Stimulated activated naive CD8-positive, alpha-beta T cell treated with anti-CD3 and anti-CD28 coated beads, Interleukin-15, Interleukin-2, amounts not matched to agents 100 ng/mL and 50 ng/mL, for 24 hours (primary cell): ENCODE measurements at regions not wholly inside any gene's neighbourhood (a gene's known extent, or its start where the extent isn't known, plus 50 kb on each side); places are given as distances from the start of the nearest gene placed in this dataset.
"Not testable (repeated sequence)": the region's sequence is repeated elsewhere in the genome, so short reads cannot be mapped to it uniquely, and the experiment has no call there.

Experiments
- H3K27ac Mint-ChIP-seq: one replicate; pipeline ENCODE4 v1.8.0; 2021; ENCODE audit warnings: mild to moderate bottlenecking, mixed read lengths
- H3K27me3 Mint-ChIP-seq: one replicate; pipeline ENCODE4 v1.8.0; 2021; ENCODE audit warnings: mixed read lengths
- H3K36me3 Mint-ChIP-seq: one replicate; pipeline ENCODE4 v1.8.0; 2021; ENCODE audit warnings: low read depth, mixed read lengths
- H3K4me1 Mint-ChIP-seq: one replicate; pipeline ENCODE4 v1.8.0; 2021; ENCODE audit warnings: low read depth, mixed read lengths
- H3K4me3 Mint-ChIP-seq: one replicate; pipeline ENCODE4 v1.8.0; 2021; ENCODE audit warnings: mild to moderate bottlenecking, mixed read lengths
- H3K9me3 Mint-ChIP-seq: one replicate; pipeline ENCODE4 v1.8.0; 2021; ENCODE audit warnings: mixed read lengths

DNA sequence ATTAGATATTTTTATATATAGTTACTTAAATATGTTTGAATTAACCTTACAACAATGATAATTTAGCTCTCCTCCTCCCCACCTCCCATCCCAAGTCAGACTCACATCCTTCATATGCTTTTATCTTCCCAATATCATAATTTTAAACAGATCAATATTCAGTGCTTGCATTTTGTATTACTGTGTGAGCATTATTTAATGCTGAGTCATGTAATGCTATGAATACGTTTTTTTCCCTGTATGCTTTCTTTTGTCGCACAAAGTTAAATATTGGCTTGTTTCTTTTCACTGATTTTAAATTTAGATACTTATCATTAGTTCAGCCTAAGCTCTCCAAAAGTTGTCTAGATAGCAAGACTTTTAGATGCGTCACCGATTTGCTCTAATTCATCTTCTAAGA is 471.6 kb upstream of the SGO1 start:
- Mint-ChIP-seq H3K27me3 (no peaks in the 10 kb centered on the region), H3K27ac (no peak overlapping the region), H3K4me1 (no peaks in the 10 kb centered on the region), H3K9me3 (peaks cover 14% of the 10 kb centered on the region), H3K36me3 (no peaks in the 10 kb centered on the region), H3K4me3 (no peak overlapping the region)

GRCh38 chr3:20652231-20652986 is 466.4 kb upstream of the SGO1 start:
- Mint-ChIP-seq H3K27ac (no peak overlapping the region), H3K27me3 (no peaks in the 10 kb centered on the region), H3K4me3 (no peak overlapping the region), H3K9me3 (peaks cover 34% of the 10 kb centered on the region), H3K4me1 (no peaks in the 10 kb centered on the region), H3K36me3 (no peaks in the 10 kb centered on the region)

DNA sequence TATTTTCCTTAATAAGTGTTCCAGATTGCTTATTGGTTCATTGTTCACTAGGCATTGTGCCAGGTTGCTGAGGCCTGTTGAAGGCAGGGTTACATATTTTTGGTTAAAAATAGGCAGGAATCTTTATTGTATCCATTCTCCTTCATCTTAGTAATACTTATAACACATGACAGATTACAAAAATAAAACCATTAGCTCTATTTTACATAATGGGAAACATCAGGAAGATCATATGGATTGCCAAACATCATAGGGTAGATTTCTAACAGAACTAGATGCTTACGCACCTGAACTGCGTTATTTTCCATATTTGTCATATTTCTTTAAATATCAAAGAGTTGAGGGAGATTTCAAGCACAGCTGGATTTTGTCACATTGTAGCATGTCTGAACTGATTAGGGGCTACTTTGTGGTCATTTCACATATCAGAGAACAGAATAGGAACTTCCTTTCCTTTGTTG is 462.9 kb upstream of the SGO1 start:
- H3K27me3 Mint-ChIP-seq = no peaks in the 10 kb centered on the region
- peaks cover 43% of the 10 kb centered on the region for H3K9me3 Mint-ChIP-seq
- no peak overlapping the region for H3K27ac Mint-ChIP-seq
- no peaks in the 10 kb centered on the region for H3K4me1 Mint-ChIP-seq
- no peaks in the 10 kb centered on the region for H3K36me3 Mint-ChIP-seq
- no peak overlapping the region for H3K4me3 Mint-ChIP-seq

DNA sequence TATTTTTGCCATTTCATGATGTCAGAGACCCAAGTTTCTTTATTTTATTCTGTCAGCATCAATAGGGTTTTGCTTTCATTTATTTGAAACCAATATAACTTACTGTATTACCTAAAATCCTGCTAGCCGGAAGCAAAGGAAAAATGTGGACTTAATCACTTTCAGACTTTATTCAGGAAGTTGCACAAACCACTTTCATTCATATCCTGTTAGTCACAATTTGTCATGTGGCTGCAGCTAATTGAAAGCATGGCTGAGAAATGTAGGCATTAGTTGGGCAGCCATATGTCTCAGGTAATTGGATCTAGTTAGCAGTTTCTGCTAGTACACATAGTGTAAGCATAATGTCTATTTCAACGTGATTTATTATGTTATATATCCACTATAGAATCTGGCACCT is 462.3 kb upstream of the SGO1 start:
- peaks cover 43% of the 10 kb centered on the region for H3K9me3 Mint-ChIP-seq
- H3K4me3 Mint-ChIP-seq = no peak overlapping the region
- no peaks in the 10 kb centered on the region for H3K27me3 Mint-ChIP-seq
- H3K27ac Mint-ChIP-seq = no peak overlapping the region
- H3K36me3 Mint-ChIP-seq = no peaks in the 10 kb centered on the region
- H3K4me1 Mint-ChIP-seq = no peaks in the 10 kb centered on the region

GRCh38 chr3:20646425-20646824 is 460.4 kb upstream of the SGO1 start:
- Mint-ChIP-seq H3K27ac (no peak overlapping the region), H3K9me3 (peaks cover 35% of the 10 kb centered on the region), H3K4me1 (no peaks in the 10 kb centered on the region), H3K27me3 (no peaks in the 10 kb centered on the region), H3K4me3 (no peak overlapping the region), H3K36me3 (no peaks in the 10 kb centered on the region)

GRCh38 chr3:20645340-20645739 is 459.3 kb upstream of the SGO1 start:
- Mint-ChIP-seq H3K27me3 (no peaks in the 10 kb centered on the region), H3K27ac (no peak overlapping the region), H3K4me3 (no peak overlapping the region), H3K4me1 (no peaks in the 10 kb centered on the region), H3K9me3 (peaks cover 28% of the 10 kb centered on the region), H3K36me3 (no peaks in the 10 kb centered on the region)

GRCh38 chr3:20637729-20638128 is 451.7 kb upstream of the SGO1 start:
- peaks cover 10% of the 10 kb centered on the region for H3K9me3 Mint-ChIP-seq
- H3K4me1 Mint-ChIP-seq = no peaks in the 10 kb centered on the region
- H3K4me3 Mint-ChIP-seq = no peak overlapping the region
- H3K36me3 Mint-ChIP-seq = no peaks in the 10 kb centered on the region
- H3K27me3 Mint-ChIP-seq = no peaks in the 10 kb centered on the region
- H3K27ac Mint-ChIP-seq = no peak overlapping the region

GRCh38 chr3:20622304-20622703 is 436.3 kb upstream of the SGO1 start:
- no peaks in the 10 kb centered on the region for H3K4me1 Mint-ChIP-seq
- H3K27ac Mint-ChIP-seq = no peak overlapping the region
- no peak overlapping the region for H3K4me3 Mint-ChIP-seq
- no peaks in the 10 kb centered on the region for H3K27me3 Mint-ChIP-seq
- H3K9me3 Mint-ChIP-seq = peaks cover 28% of the 10 kb centered on the region
- no peaks in the 10 kb centered on the region for H3K36me3 Mint-ChIP-seq

GRCh38 chr3:20618621-20619020 is 432.6 kb upstream of the SGO1 start:
- not testable (repeated sequence) for H3K4me1 Mint-ChIP-seq, H3K27ac Mint-ChIP-seq, H3K27me3 Mint-ChIP-seq, H3K36me3 Mint-ChIP-seq, H3K4me3 Mint-ChIP-seq
- peaks cover 20% of the 10 kb centered on the region for H3K9me3 Mint-ChIP-seq

DNA sequence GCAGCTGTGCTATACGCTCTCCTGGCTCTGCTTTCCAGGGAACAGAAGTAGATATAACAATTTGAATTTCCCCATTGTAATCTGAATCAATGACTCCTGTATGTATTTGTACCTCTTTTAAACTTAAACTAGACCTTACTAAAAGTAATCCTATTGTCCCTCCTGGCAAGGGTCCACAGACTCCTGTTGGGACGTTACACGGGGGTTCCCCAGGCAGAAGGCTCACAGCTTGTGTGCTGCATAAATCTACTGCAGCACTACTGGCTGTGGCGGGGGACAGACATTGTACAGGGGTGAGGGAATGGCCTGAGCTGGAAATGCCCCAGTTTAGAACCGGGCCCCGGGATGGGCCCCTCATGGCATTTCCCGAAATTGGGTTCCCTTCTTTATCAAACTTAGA is 432.2 kb upstream of the SGO1 start:
- not testable (repeated sequence) for H3K4me3 Mint-ChIP-seq, H3K27me3 Mint-ChIP-seq, H3K4me1 Mint-ChIP-seq, H3K27ac Mint-ChIP-seq, H3K36me3 Mint-ChIP-seq
- H3K9me3 Mint-ChIP-seq = peaks cover 20% of the 10 kb centered on the region

- H3K9me3 Mint-ChIP-seq = peaks cover 28% of the 10 kb centered on the region
- not testable (repeated sequence) for H3K27ac Mint-ChIP-seq, H3K4me1 Mint-ChIP-seq, H3K27me3 Mint-ChIP-seq, H3K36me3 Mint-ChIP-seq, H3K4me3 Mint-ChIP-seq
These were observed 430.0 kb upstream of the SGO1 start for GRCh38 chr3:20615982-20616381.

DNA sequence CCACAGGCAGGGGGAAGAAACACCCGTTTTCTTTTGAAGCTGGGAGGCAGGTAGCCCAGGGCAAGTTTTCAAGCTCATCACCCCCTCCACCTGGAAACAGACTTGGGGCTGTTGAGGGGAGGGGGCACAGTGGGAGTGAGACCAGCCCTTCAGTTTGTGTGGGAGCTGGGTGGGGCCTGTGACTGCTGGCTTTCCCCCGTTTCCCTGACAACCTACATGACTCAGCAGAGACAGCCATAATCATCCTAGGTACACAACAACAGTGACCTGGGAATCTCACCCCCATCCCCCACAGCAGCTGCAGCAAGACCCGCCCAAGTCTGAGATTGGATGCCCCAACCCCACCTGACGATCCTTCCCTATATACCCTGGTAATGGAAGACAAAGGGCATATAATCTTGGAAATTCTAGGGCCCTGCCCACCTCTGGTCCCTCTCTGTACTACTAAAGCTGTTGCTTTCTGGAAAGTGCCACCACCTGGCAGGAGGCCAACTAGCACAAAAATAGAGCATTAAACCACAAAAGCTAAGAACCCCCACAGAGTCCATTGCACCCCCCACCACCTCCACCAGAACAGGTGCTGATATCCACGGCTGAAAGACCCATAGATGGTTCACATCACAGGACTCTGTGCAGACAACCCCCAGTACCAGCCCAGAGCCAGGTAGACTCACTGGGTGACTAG is 422.2 kb upstream of the SGO1 start:
- Mint-ChIP-seq H3K4me3 (no peak overlapping the region), H3K27me3 (no peaks in the 10 kb centered on the region), H3K36me3 (no peaks in the 10 kb centered on the region), H3K27ac (no peak overlapping the region), H3K4me1 (no peaks in the 10 kb centered on the region), H3K9me3 (peaks cover 45% of the 10 kb centered on the region)

GRCh38 chr3:20604659-20605058 is 418.7 kb upstream of the SGO1 start:
- Mint-ChIP-seq H3K9me3 (peaks cover 43% of the 10 kb centered on the region), H3K36me3 (no peaks in the 10 kb centered on the region), H3K27me3 (no peaks in the 10 kb centered on the region), H3K27ac (no peak overlapping the region), H3K4me3 (no peak overlapping the region), H3K4me1 (no peaks in the 10 kb centered on the region)

- H3K27me3 Mint-ChIP-seq = no peaks in the 10 kb centered on the region
- H3K27ac Mint-ChIP-seq = no peak overlapping the region
- H3K4me3 Mint-ChIP-seq = no peak overlapping the region
- no peaks in the 10 kb centered on the region for H3K36me3 Mint-ChIP-seq
- no peaks in the 10 kb centered on the region for H3K4me1 Mint-ChIP-seq
- peaks cover 26% of the 10 kb centered on the region for H3K9me3 Mint-ChIP-seq
These were observed 403.3 kb upstream of the SGO1 start for GRCh38 chr3:20589275-20589674.

GRCh38 chr3:20588781-20589180 is 402.8 kb upstream of the SGO1 start:
- H3K4me3 Mint-ChIP-seq = no peak overlapping the region
- H3K36me3 Mint-ChIP-seq = no peaks in the 10 kb centered on the region
- H3K27me3 Mint-ChIP-seq = no peaks in the 10 kb centered on the region
- H3K9me3 Mint-ChIP-seq = peaks cover 23% of the 10 kb centered on the region
- H3K27ac Mint-ChIP-seq = no peak overlapping the region
- no peaks in the 10 kb centered on the region for H3K4me1 Mint-ChIP-seq

- no peaks in the 10 kb centered on the region for H3K36me3 Mint-ChIP-seq
- H3K9me3 Mint-ChIP-seq = no peaks in the 10 kb centered on the region
- no peaks in the 10 kb centered on the region for H3K27me3 Mint-ChIP-seq
- no peak overlapping the region for H3K27ac Mint-ChIP-seq
- no peak overlapping the region for H3K4me3 Mint-ChIP-seq
- no peaks in the 10 kb centered on the region for H3K4me1 Mint-ChIP-seq
These were observed 397.6 kb upstream of the SGO1 start for GRCh38 chr3:20583648-20584047.
